CD14-positive monocyte (primary cell): ENCODE measurements at regions not wholly inside any gene's neighbourhood (a gene's known extent, or its start where the extent isn't known, plus 50 kb on each side); places are given as distances from the start of the nearest gene placed in this dataset.

Experiments used
- DNase-seq, 3 donors: peaks; one replicate each; pipeline ENCODE4 v3.0.0-alpha.2; 2011 to 2022
- H2AFZ ChIP-seq: 2 replicates; pipeline ENCODE4 v1.6.0; 2012; ENCODE audit warnings: mild to moderate bottlenecking, low read depth, low read length, inconsistent platforms; ENCODE audit not compliant: insufficient read depth, poor library complexity, severe bottlenecking
- H3K27ac ChIP-seq, 2 donors: 1 replicate in 1 of 2; 2 replicates in 1 of 2; pipeline ENCODE4 v1.5.1; 2012 to 2013; ENCODE audit warnings: low read length in 2 of 2, control low read depth in 1 of 2, inconsistent platforms in 1 of 2, low read depth in 1 of 2, mild to moderate bottlenecking in 1 of 2
- H3K27me3 ChIP-seq, 2 donors: one replicate each; pipeline versions ENCODE4 v1.6.0 to v1.6.1; 2011 to 2013; ENCODE audit warnings: low read length in 2 of 2; ENCODE audit not compliant: control insufficient read depth in 2 of 2, insufficient read depth in 2 of 2
- H3K36me3 ChIP-seq, 2 donors: replicated peaks in 1 of 2; 1 replicate in 1 of 2; 2 replicates in 1 of 2; pipeline versions ENCODE4 v1.5.1 to v1.6.1; 2012 to 2013; ENCODE audit warnings: low read length in 2 of 2, control low read depth in 1 of 2, inconsistent platforms in 1 of 2, mild to moderate bottlenecking in 1 of 2; ENCODE audit not compliant: insufficient read depth in 2 of 2, control insufficient read depth in 1 of 2
- H3K4me1 ChIP-seq, 2 donors: 1 replicate in 1 of 2; 2 replicates in 1 of 2; pipeline versions ENCODE4 v1.5.1 to v1.6.1; 2012 to 2013; ENCODE audit warnings: low read length in 2 of 2, control low read depth in 1 of 2, inconsistent platforms in 1 of 2, mild to moderate bottlenecking in 1 of 2, moderate library complexity in 1 of 2; ENCODE audit not compliant: insufficient read depth in 2 of 2, control insufficient read depth in 1 of 2
- H3K4me2 ChIP-seq: replicated peaks from 2 replicates; pipeline ENCODE3; 2012; ENCODE audit warnings: low read length, moderate library complexity, mild to moderate bottlenecking; ENCODE audit not compliant: poor library complexity, severe bottlenecking; ENCODE audit errors: extremely low read depth
- H3K4me3 ChIP-seq, 3 experiments: fragments of 200-600 bp in 1 of 3; sonication (generic) in 1 of 3; replicated peaks in 1 of 3; 1 replicate in 2 of 3; 2 replicates in 1 of 3; pipeline ENCODE4 v1.5.1; 2011 to 2013; ENCODE audit warnings: low read length in 3 of 3, mild to moderate bottlenecking in 3 of 3, control low read depth in 2 of 3, low read depth in 2 of 3, inconsistent platforms in 1 of 3, moderate library complexity in 1 of 3
- H3K79me2 ChIP-seq: 2 replicates; pipeline ENCODE4 v1.6.0; 2012; ENCODE audit warnings: mild to moderate bottlenecking, control low read depth, inconsistent platforms, low read length, moderate library complexity; ENCODE audit not compliant: insufficient read depth
- H3K9ac ChIP-seq: 2 replicates; pipeline ENCODE4 v1.6.0; 2017; ENCODE audit warnings: low read length, mild to moderate bottlenecking; ENCODE audit not compliant: insufficient read depth, poor library complexity, severe bottlenecking
- H3K9me3 ChIP-seq, 2 donors: replicated peaks in 1 of 2; 1 replicate in 1 of 2; 2 replicates in 1 of 2; pipeline versions ENCODE4 v1.5.1 to v1.6.1; 2012 to 2013; ENCODE audit warnings: low read length in 2 of 2, control low read depth in 1 of 2; ENCODE audit not compliant: control insufficient read depth in 1 of 2, insufficient read depth in 1 of 2
- H4K20me1 ChIP-seq: 2 replicates; pipeline ENCODE4 v1.6.0; 2012; ENCODE audit warnings: mild to moderate bottlenecking, low read length, control low read depth, moderate library complexity; ENCODE audit not compliant: insufficient read depth
- H3K27ac Mint-ChIP-seq, 7 donors: one replicate each; pipeline ENCODE4 v1.8.0; 2020; ENCODE audit warnings: mild to moderate bottlenecking in 7 of 7, mixed read lengths in 7 of 7, moderate library complexity in 6 of 7, inconsistent platforms in 2 of 7
- H3K27me3 Mint-ChIP-seq, 3 donors: one replicate each; pipeline ENCODE4 v1.8.0; 2021 to 2022; ENCODE audit warnings: low read depth in 3 of 3, mild to moderate bottlenecking in 3 of 3, mixed read lengths in 3 of 3, moderate library complexity in 3 of 3, inconsistent platforms in 1 of 3
- H3K36me3 Mint-ChIP-seq, 2 donors: one replicate each; pipeline ENCODE4 v1.8.0; 2020; ENCODE audit warnings: mixed read lengths in 2 of 2, inconsistent platforms in 1 of 2, mild to moderate bottlenecking in 1 of 2
- H3K4me1 Mint-ChIP-seq: one replicate; pipeline ENCODE4 v1.8.0; 2020; ENCODE audit warnings: mild to moderate bottlenecking, mixed read lengths
- H3K4me3 Mint-ChIP-seq, 2 donors: one replicate each; pipeline ENCODE4 v1.8.0; 2020; ENCODE audit warnings: mild to moderate bottlenecking in 2 of 2, mixed read lengths in 2 of 2, moderate library complexity in 1 of 2
- H3K9me3 Mint-ChIP-seq, 7 donors: one replicate each; pipeline ENCODE4 v1.8.0; 2020 to 2022; ENCODE audit warnings: mixed read lengths in 7 of 7, mild to moderate bottlenecking in 6 of 7, moderate library complexity in 6 of 7, inconsistent platforms in 2 of 7
- WGBS: methylation state at CpG from one replicate; pipeline ENCODE4 v1.1.5; 2013; ENCODE audit warnings: missing lambda C conversion rate; ENCODE audit not compliant: insufficient coverage; 5-methylcytosine and 5-hydroxymethylcytosine counted together
- intact Hi-C, 2 donors: fragments of 100-400 bp; cut with micrococcal nuclease; formaldehyde crosslinking; loops; one replicate each; pipeline versions ENCODE4 v1.15.0 to v1.15.1; 2023
- TF ChIP-seq, protein P1 (sequence below): fragments of 200-600 bp; IDR thresholded peaks from one replicate; pipeline ENCODE4 v1.8.0; 2022; ENCODE audit warnings: antibody characterized with exemption, mild to moderate bottlenecking

DNA sequence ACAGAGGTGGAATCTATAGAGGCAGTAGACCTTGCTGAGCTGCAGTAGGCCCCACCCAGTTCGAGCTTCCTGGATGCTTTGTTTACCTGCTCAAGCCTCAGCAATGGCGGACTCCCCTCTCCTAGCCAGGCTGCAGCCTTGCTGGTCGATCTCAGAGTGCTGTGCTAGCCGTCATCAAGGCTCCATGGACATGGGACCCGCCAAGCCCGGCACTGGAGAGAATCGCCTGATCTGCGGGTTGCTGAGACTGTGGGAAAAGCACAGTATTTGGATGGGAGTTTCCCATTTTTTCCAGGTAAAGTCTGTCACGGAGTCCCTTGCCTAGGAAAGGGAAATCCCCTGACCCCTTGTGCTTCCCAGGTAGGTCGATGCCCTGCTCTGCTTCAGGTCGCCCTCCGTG, 124.8 kb upstream of the KLF8 start:
- Histone ChIP-seq H3K36me3 (no peaks in the 10 kb centered on the region), H3K4me2 (no peak overlapping the region), H3K4me3 (no peak overlapping the region), H3K9ac (no peak overlapping the region), H3K79me2 (no peaks in the 10 kb centered on the region), H3K4me1 (no peaks in the 10 kb centered on the region), H3K27ac (no peak overlapping the region), H2AFZ (no peak overlapping the region), H3K9me3 (no peaks in the 10 kb centered on the region), H4K20me1 (no peaks in the 10 kb centered on the region), H3K27me3 (no peaks in the 10 kb centered on the region)
- no CpG with 5 or more reads among the region's 12 CpGs for WGBS
- peaks cover 0 to 10% (median 3%) of the 10 kb centered on the region in 7 donors for H3K9me3 Mint-ChIP-seq
- H3K4me1 Mint-ChIP-seq, result no peaks in the 10 kb centered on the region
- no peak overlapping the region for H3K4me3 Mint-ChIP-seq
- no peaks in the 10 kb centered on the region for H3K36me3 Mint-ChIP-seq
- no peak for DNase-seq
- H3K27me3 Mint-ChIP-seq, result peaks cover 0 to 2% (median 0%) of the 10 kb centered on the region in 3 donors
- TF ChIP-seq, protein P1, sequence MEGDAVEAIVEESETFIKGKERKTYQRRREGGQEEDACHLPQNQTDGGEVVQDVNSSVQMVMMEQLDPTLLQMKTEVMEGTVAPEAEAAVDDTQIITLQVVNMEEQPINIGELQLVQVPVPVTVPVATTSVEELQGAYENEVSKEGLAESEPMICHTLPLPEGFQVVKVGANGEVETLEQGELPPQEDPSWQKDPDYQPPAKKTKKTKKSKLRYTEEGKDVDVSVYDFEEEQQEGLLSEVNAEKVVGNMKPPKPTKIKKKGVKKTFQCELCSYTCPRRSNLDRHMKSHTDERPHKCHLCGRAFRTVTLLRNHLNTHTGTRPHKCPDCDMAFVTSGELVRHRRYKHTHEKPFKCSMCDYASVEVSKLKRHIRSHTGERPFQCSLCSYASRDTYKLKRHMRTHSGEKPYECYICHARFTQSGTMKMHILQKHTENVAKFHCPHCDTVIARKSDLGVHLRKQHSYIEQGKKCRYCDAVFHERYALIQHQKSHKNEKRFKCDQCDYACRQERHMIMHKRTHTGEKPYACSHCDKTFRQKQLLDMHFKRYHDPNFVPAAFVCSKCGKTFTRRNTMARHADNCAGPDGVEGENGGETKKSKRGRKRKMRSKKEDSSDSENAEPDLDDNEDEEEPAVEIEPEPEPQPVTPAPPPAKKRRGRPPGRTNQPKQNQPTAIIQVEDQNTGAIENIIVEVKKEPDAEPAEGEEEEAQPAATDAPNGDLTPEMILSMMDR, result no peak
- no peak overlapping the region for H3K27ac Mint-ChIP-seq
- intact Hi-C loops, result no loop called here

GRCh38 chrX:56113785-56114436, 118.2 kb upstream of the KLF8 start:
- Mint-ChIP-seq H3K27me3 (no peaks in the 10 kb centered on the region), H3K9me3 (peaks cover 0 to 11% (median 2%) of the 10 kb centered on the region in 7 donors), H3K36me3 (no peaks in the 10 kb centered on the region), H3K4me3 (no peak overlapping the region), H3K4me1 (no peaks in the 10 kb centered on the region), H3K27ac (no peak overlapping the region)
- TF ChIP-seq, protein P1, result no peak
- 77% methylated on average over 2 of the region's 16 CpGs for WGBS
- H3K4me2 ChIP-seq, result no peak overlapping the region
- H3K4me1 ChIP-seq, result no peaks in the 10 kb centered on the region
- no peaks in the 10 kb centered on the region for H4K20me1 ChIP-seq
- no peak overlapping the region for H3K9ac ChIP-seq
- H3K27ac ChIP-seq, result no peak overlapping the region
- no peaks in the 10 kb centered on the region for H3K36me3 ChIP-seq
- no peaks in the 10 kb centered on the region for H3K27me3 ChIP-seq
- peaks cover 0 to 7% of the 10 kb centered on the region in 2 donors for H3K9me3 ChIP-seq
- H2AFZ ChIP-seq, result no peak overlapping the region
- no peaks in the 10 kb centered on the region for H3K79me2 ChIP-seq
- DNase-seq, result no peak
- intact Hi-C loops, result no loop called here
- H3K4me3 ChIP-seq, result no peak overlapping the region
